Neural cell (in vitro differentiated cells): ENCODE measurements at regions not wholly inside any gene's neighbourhood (a gene's known extent, or its start where the extent isn't known, plus 50 kb on each side); places are given as distances from the start of the nearest gene placed in this dataset.

Source experiments
- H2AFZ ChIP-seq: fragments of 200-600, 300-800 bp; sonication (generic), shearing (Covaris generic); 2 replicates; pipeline ENCODE4 v1.6.0; 2014; ENCODE audit warnings: low read depth, mild to moderate bottlenecking, antibody characterized with exemption, low read length, moderate library complexity
- H3F3A ChIP-seq: fragments of 200-600 bp; shearing (Covaris generic); 2 replicates; pipeline ENCODE4 v1.6.1; 2016; ENCODE audit warnings: mild to moderate bottlenecking, moderate library complexity, mixed read lengths, antibody characterized with exemption, low read length; ENCODE audit not compliant: insufficient read depth, poor library complexity, severe bottlenecking
- H3K27ac ChIP-seq: fragments of 200-600, 300-800 bp; sonication (generic), shearing (Covaris generic); 2 replicates; pipeline ENCODE4 v1.5.1; 2014; ENCODE audit warnings: mild to moderate bottlenecking, low read length, moderate library complexity
- H3K27me3 ChIP-seq: fragments of 300-800, 200-600 bp; sonication (generic), shearing (Covaris generic); 2 replicates; pipeline ENCODE4 v1.6.0; 2014; ENCODE audit warnings: mild to moderate bottlenecking, low read depth, low read length, moderate library complexity; ENCODE audit not compliant: insufficient read depth
- H3K36me3 ChIP-seq: fragments of 300-800, 200-600 bp; sonication (generic), shearing (Covaris generic); 2 replicates; pipeline ENCODE4 v1.5.1; 2014; ENCODE audit warnings: mild to moderate bottlenecking, antibody characterized with exemption, low read length, moderate library complexity; ENCODE audit not compliant: insufficient read depth
- H3K4me2 ChIP-seq: fragments of 300-800, 200-600 bp; sonication (generic), shearing (Covaris generic); 2 replicates; pipeline ENCODE4 v1.6.0; 2014; ENCODE audit warnings: mild to moderate bottlenecking, low read length
- H3K4me3 ChIP-seq: fragments of 300-800, 200-600 bp; sonication (generic), shearing (Covaris generic); 2 replicates; pipeline ENCODE4 v1.5.1; 2014; ENCODE audit warnings: mild to moderate bottlenecking, low read length, moderate library complexity
- H3K79me2 ChIP-seq: fragments of 200-600 bp; shearing (Covaris generic); replicated peaks from 2 replicates; pipeline ENCODE4 v1.6.0; 2014; ENCODE audit warnings: mild to moderate bottlenecking, low read length, moderate library complexity; ENCODE audit not compliant: insufficient read depth
- H3K9ac ChIP-seq: fragments of 300-800, 200-600 bp; sonication (generic), shearing (Covaris generic); 2 replicates; pipeline ENCODE4 v1.6.1; 2016; ENCODE audit warnings: mild to moderate bottlenecking, low read length, mixed read lengths
- H3K9me2 ChIP-seq: fragments of 200-600 bp; shearing (Covaris generic); 2 replicates; pipeline ENCODE4 v1.6.1; 2016; ENCODE audit warnings: mild to moderate bottlenecking, low read length, mixed read lengths; ENCODE audit not compliant: insufficient read depth
- H3K9me3 ChIP-seq: fragments of 200-600, 300-800 bp; sonication (generic), shearing (Covaris generic); 2 replicates; pipeline ENCODE4 v1.6.1; 2016; ENCODE audit warnings: mild to moderate bottlenecking, mixed run types, low read length, moderate library complexity, mixed read lengths
- H4K20me1 ChIP-seq: fragments of 200-600 bp; shearing (Covaris generic); 2 replicates; pipeline ENCODE4 v1.6.1; 2016; ENCODE audit warnings: mild to moderate bottlenecking, mixed run types; ENCODE audit not compliant: insufficient read depth
- EP300 ChIP-seq: fragments of 450-650 bp; conservative IDR thresholded peaks from 2 replicates; pipeline ENCODE4 v1.6.1; 2014; ENCODE audit warnings: antibody characterized with exemption, mild to moderate bottlenecking, moderate library complexity; ENCODE audit not compliant: poor library complexity, severe bottlenecking
- EZH2 ChIP-seq: fragments of 200-600, 300-800 bp; shearing (Covaris generic), sonication (generic); IDR thresholded peaks from 2 replicates; pipeline ENCODE4 v1.6.1; 2014; ENCODE audit warnings: antibody characterized with exemption, low read length, borderline replicate concordance, mild to moderate bottlenecking; ENCODE audit not compliant: insufficient read depth, poor library complexity, severe bottlenecking
- MXI1 ChIP-seq: fragments of 450-650 bp; conservative IDR thresholded peaks from 2 replicates; pipeline ENCODE4 v1.6.1; 2014; ENCODE audit warnings: antibody characterized with exemption, mild to moderate bottlenecking; ENCODE audit not compliant: poor library complexity, severe bottlenecking
- POLR2AphosphoS5 ChIP-seq: IDR thresholded peaks from 2 replicates; pipeline ENCODE4 v1.6.1; 2012
- RAD21 ChIP-seq: fragments of 450-650 bp; conservative IDR thresholded peaks from 2 replicates; pipeline ENCODE4 v1.6.1; 2014; ENCODE audit warnings: antibody characterized with exemption, mild to moderate bottlenecking, moderate library complexity
- SMC3 ChIP-seq: fragments of 450-650 bp; conservative IDR thresholded peaks from 2 replicates; pipeline ENCODE4 v1.6.1; 2014; ENCODE audit warnings: antibody characterized with exemption, mild to moderate bottlenecking, moderate library complexity; ENCODE audit not compliant: poor library complexity
- TAF1 ChIP-seq: IDR thresholded peaks from 2 replicates; pipeline ENCODE4 v1.6.1; 2012; ENCODE audit warnings: low read depth
- TF ChIP-seq, protein P1 (sequence below): IDR thresholded peaks from 2 replicates; pipeline ENCODE4 v1.6.1; 2012; ENCODE audit warnings: borderline replicate concordance
- TF ChIP-seq, protein P2 (sequence below): fragments of 450-650 bp; IDR thresholded peaks from 2 replicates; pipeline ENCODE4 v1.5.1; 2014; ENCODE audit warnings: antibody characterized with exemption, mild to moderate bottlenecking, moderate library complexity; ENCODE audit not compliant: poor library complexity, severe bottlenecking

DNA sequence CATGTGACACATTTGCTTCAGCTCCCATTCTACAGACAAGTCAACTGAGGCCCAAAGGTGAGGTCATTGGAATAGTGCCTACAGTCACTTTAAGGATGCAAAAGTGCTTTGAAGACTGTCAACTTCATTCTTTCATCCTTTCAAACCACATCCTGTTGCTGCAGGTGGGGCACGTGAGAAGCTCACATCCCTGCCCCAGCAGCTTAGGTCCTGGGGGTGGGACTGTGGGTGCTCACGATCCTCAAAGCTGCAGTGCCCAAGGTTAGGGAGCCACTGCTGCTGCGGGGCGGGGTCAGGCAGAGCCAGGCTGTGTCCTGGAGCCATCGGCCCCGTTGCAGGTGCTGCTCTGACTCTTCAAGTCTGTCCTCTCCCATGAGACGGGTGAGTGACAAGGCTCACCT is 57.9 kb upstream of the IER5L start:
- Histone ChIP-seq H3K9me2 (no peaks in the 10 kb centered on the region), H3K27ac (no peak overlapping the region), H3K9me3 (no peaks in the 10 kb centered on the region), H3K27me3 (no peaks in the 10 kb centered on the region), H3K4me3 (no peak overlapping the region), H3K4me2 (no peak overlapping the region), H2AFZ (no peak overlapping the region), H4K20me1 (no peaks in the 10 kb centered on the region), H3F3A (no peaks in the 10 kb centered on the region), H3K36me3 (no peaks in the 10 kb centered on the region), H3K9ac (no peak overlapping the region), H3K79me2 (no peaks in the 10 kb centered on the region)
- TF ChIP-seq EP300 (no peak), SMC3 (no peak), MXI1 (no peak), RAD21 (no peak), EZH2 (no peak), TAF1 (no peak), POLR2AphosphoS5 (no peak)
- TF ChIP-seq, protein P1, sequence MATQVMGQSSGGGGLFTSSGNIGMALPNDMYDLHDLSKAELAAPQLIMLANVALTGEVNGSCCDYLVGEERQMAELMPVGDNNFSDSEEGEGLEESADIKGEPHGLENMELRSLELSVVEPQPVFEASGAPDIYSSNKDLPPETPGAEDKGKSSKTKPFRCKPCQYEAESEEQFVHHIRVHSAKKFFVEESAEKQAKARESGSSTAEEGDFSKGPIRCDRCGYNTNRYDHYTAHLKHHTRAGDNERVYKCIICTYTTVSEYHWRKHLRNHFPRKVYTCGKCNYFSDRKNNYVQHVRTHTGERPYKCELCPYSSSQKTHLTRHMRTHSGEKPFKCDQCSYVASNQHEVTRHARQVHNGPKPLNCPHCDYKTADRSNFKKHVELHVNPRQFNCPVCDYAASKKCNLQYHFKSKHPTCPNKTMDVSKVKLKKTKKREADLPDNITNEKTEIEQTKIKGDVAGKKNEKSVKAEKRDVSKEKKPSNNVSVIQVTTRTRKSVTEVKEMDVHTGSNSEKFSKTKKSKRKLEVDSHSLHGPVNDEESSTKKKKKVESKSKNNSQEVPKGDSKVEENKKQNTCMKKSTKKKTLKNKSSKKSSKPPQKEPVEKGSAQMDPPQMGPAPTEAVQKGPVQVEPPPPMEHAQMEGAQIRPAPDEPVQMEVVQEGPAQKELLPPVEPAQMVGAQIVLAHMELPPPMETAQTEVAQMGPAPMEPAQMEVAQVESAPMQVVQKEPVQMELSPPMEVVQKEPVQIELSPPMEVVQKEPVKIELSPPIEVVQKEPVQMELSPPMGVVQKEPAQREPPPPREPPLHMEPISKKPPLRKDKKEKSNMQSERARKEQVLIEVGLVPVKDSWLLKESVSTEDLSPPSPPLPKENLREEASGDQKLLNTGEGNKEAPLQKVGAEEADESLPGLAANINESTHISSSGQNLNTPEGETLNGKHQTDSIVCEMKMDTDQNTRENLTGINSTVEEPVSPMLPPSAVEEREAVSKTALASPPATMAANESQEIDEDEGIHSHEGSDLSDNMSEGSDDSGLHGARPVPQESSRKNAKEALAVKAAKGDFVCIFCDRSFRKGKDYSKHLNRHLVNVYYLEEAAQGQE: no peak
- TF ChIP-seq, protein P2, sequence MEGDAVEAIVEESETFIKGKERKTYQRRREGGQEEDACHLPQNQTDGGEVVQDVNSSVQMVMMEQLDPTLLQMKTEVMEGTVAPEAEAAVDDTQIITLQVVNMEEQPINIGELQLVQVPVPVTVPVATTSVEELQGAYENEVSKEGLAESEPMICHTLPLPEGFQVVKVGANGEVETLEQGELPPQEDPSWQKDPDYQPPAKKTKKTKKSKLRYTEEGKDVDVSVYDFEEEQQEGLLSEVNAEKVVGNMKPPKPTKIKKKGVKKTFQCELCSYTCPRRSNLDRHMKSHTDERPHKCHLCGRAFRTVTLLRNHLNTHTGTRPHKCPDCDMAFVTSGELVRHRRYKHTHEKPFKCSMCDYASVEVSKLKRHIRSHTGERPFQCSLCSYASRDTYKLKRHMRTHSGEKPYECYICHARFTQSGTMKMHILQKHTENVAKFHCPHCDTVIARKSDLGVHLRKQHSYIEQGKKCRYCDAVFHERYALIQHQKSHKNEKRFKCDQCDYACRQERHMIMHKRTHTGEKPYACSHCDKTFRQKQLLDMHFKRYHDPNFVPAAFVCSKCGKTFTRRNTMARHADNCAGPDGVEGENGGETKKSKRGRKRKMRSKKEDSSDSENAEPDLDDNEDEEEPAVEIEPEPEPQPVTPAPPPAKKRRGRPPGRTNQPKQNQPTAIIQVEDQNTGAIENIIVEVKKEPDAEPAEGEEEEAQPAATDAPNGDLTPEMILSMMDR: no peak

DNA sequence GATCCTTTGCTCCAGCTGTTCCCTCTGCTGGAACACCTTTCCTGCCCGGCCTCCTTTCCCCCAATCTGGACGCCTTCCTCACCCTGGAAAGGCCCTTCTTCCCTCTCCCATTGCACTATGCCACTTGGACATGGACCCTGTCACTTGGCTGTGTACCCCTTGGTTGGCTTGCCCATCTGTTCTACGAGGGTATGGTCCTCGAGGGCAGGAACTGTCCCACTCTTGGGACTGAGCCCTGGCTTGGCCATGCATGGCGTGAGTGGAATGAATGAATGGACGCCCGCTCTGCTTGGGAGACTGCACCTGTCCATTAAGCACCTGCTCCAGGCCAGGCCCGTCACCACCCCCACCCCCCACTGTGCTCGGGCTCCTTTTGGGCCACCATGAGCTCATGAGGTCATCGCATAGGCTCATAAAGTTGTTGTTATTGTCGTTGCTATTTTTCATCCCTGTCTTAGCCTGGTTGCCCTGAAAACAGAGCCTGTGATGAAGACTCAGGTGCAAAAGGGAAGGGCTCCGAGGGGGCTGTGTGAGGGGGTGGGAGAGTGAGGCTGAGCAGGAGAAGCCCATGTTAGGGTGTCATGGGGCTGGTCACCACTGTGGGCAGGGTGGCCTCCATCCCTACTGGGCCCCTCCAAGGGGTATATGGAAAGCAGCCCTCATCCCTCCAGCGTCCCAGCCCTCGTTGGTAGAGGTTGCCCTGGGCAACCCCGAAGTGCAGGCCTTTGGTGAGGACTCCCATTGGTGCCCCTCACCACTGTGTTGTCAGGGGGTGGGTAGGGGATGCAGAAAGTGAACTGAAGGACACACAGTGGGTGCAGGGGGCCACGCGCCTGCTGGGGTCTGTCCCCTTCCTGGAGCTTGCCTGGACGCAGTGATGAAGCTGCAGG is 57.2 kb upstream of the IER5L start:
- H3K9me3 ChIP-seq: no peaks in the 10 kb centered on the region
- H3K9ac ChIP-seq: no peak overlapping the region
- H3F3A ChIP-seq: no peaks in the 10 kb centered on the region
- no peak overlapping the region for H3K4me3 ChIP-seq
- H3K36me3 ChIP-seq: no peaks in the 10 kb centered on the region
- no peak overlapping the region for H2AFZ ChIP-seq
- no peaks in the 10 kb centered on the region for H3K9me2 ChIP-seq
- no peak overlapping the region for H3K4me2 ChIP-seq
- H3K27me3 ChIP-seq: no peaks in the 10 kb centered on the region
- H3K79me2 ChIP-seq: no peaks in the 10 kb centered on the region
- no peak overlapping the region for H3K27ac ChIP-seq
- TF ChIP-seq, protein P2: no peak
- TF ChIP-seq TAF1 (no peak), POLR2AphosphoS5 (no peak), RAD21 (no peak), SMC3 (no peak), MXI1 (no peak), EP300 (no peak), EZH2 (no peak)
- TF ChIP-seq, protein P1: no peak
- no peaks in the 10 kb centered on the region for H4K20me1 ChIP-seq
